A549 (cell line): ENCODE measurements at regions not wholly inside any gene's neighbourhood (a gene's known extent, or its start where the extent isn't known, plus 50 kb on each side); places are given as distances from the start of the nearest gene placed in this dataset.

Experiments used
- ATAC-seq, 2 experiments: fragments of 200-7000 bp in 1 of 2; fragments of >200 bp in 1 of 2; cut with Nextera tagmentation in 1 of 2; cut with Tn5 transposase in 1 of 2; 3 replicates each; pipeline versions ENCODE4 v1.8.0 to v1.9.1; 2018 to 2020; ENCODE audit warnings: mild to moderate bottlenecking in 1 of 2, moderate library complexity in 1 of 2
- CTCF ChIA-PET: fragments of 300-600 bp; sonication (Branson Sonifier 250); formaldehyde crosslinking; extraction: SDS; loops from one replicate; lab custom pipeline; 2021; ENCODE audit warnings: antibody characterized with exemption, inconsistent platforms; lab: Yijun Ruan, JAX
- POLR2A ChIA-PET: fragments of 350-600 bp; formaldehyde crosslinking; extraction: SDS; loops from one replicate; lab custom pipeline; 2021; ENCODE audit warnings: antibody characterized with exemption, inconsistent platforms; lab: Yijun Ruan, JAX
- DNase-seq, 2 experiments: peaks; one replicate each; pipeline versions ENCODE4 v3.0.0 to v3.0.0-alpha.2; 2011 to 2016; ENCODE audit warnings: low read depth in 1 of 2, low spot score in 1 of 2
- FAIRE-seq: peaks from 2 replicates; lab custom pipeline; 2011; peaks lifted over from hg19 to GRCh38; lab: Jason Lieb, UNC
- H3K27ac ChIP-seq, 2 experiments: fragments of >200 bp; sonication (Bioruptor Twin); formaldehyde crosslinking; 3 replicates each; pipeline ENCODE4 v1.5.1; 2016 to 2017
- H3K4me1 ChIP-seq: fragments of >200 bp; sonication (Bioruptor Twin); formaldehyde crosslinking; 3 replicates; pipeline ENCODE4 v1.6.1; 2016
- H3K4me2 ChIP-seq: fragments of >200 bp; sonication (Bioruptor Twin); formaldehyde crosslinking; 3 replicates; pipeline ENCODE4 v1.6.1; 2016
- H3K4me3 ChIP-seq: fragments of >200 bp; sonication (Bioruptor Twin); formaldehyde crosslinking; 3 replicates; pipeline ENCODE4 v1.5.1; 2016
- H3K9me3 ChIP-seq: fragments of >200 bp; sonication (Bioruptor Twin); formaldehyde crosslinking; 3 replicates; pipeline ENCODE4 v1.6.1; 2016
- CHD2 ChIP-seq: fragments of 150-350 bp; IDR thresholded peaks from 2 replicates; pipeline ENCODE4 v1.6.1; 2014; ENCODE audit warnings: low read length; ENCODE audit not compliant: partially characterized antibody
- CHD4 ChIP-seq: fragments of 200-600 bp; sonication (generic); IDR thresholded peaks from 2 replicates; pipeline ENCODE4 v1.6.1; 2016; ENCODE audit warnings: antibody characterized with exemption, mild to moderate bottlenecking, borderline replicate concordance
- FOSB ChIP-seq: fragments of 250-450 bp; sonication (Bioruptor Pico); IDR thresholded peaks from 2 replicates; pipeline ENCODE4 v1.5.0; 2020; ENCODE audit warnings: mild to moderate bottlenecking, moderate library complexity
- FOSL2 ChIP-seq, 2 experiments: fragments of 450-650 bp in 1 of 2; fragments of >200 bp in 1 of 2; sonication (Bioruptor Twin) in 1 of 2; formaldehyde crosslinking; IDR thresholded peaks; 2 replicates each; pipeline versions ENCODE4 v1.5.0 to v1.6.1; 2016 to 2020; ENCODE audit warnings: mild to moderate bottlenecking in 1 of 2, moderate library complexity in 1 of 2
- FOXS1 ChIP-seq: fragments of 250-450 bp; sonication (Bioruptor Pico); IDR thresholded peaks from 2 replicates; pipeline ENCODE4 v1.5.0; 2020; ENCODE audit warnings: mild to moderate bottlenecking, moderate library complexity
- GATA3 ChIP-seq: IDR thresholded peaks from 2 replicates; pipeline ENCODE4 v1.6.1; 2012; ENCODE audit warnings: borderline replicate concordance
- HDAC2 ChIP-seq: fragments of 200-600 bp; sonication (generic); IDR thresholded peaks from 2 replicates; pipeline ENCODE4 v1.6.1; 2016
- HOXA7 ChIP-seq: fragments of 250-450 bp; sonication (Bioruptor Pico); IDR thresholded peaks from 2 replicates; pipeline ENCODE4 v1.5.0; 2020; ENCODE audit warnings: mild to moderate bottlenecking, moderate library complexity
- MAZ ChIP-seq: fragments of 150-350 bp; IDR thresholded peaks from 2 replicates; pipeline ENCODE4 v1.6.1; 2014; ENCODE audit warnings: antibody characterized with exemption, low read depth, low read length, borderline replicate concordance
- MYC ChIP-seq: IDR thresholded peaks from 2 replicates; pipeline ENCODE4 v1.6.1; 2012; ENCODE audit warnings: mild to moderate bottlenecking, inconsistent platforms, low read length, improper control_type of control experiment, borderline replicate concordance
- NFE2L2 ChIP-seq: fragments of 150-350 bp; conservative IDR thresholded peaks from 2 replicates; pipeline ENCODE4 v1.6.1; 2014; ENCODE audit warnings: low read length
- NR3C1 ChIP-seq: fragments of >200 bp; sonication (Bioruptor Twin); formaldehyde crosslinking; IDR thresholded peaks from 3 replicates; pipeline ENCODE4 v1.6.1; 2017
- POLR2A ChIP-seq: IDR thresholded peaks from 2 replicates; pipeline ENCODE4 v1.6.1; 2012; ENCODE audit warnings: mild to moderate bottlenecking, low read length
- RNF2 ChIP-seq: fragments of 200-600 bp; sonication (generic); IDR thresholded peaks from 2 replicates; pipeline ENCODE4 v1.6.1; 2016; ENCODE audit warnings: low read depth, mild to moderate bottlenecking, antibody characterized with exemption, moderate library complexity, borderline replicate concordance
- SMC3 ChIP-seq: fragments of >200 bp; sonication (Bioruptor Twin); formaldehyde crosslinking; IDR thresholded peaks from 3 replicates; pipeline ENCODE4 v1.6.1; 2018; ENCODE audit warnings: inconsistent platforms
- TFCP2L1 ChIP-seq: fragments of 250-450 bp; sonication (Bioruptor Pico); IDR thresholded peaks from 2 replicates; pipeline ENCODE4 v1.5.0; 2021; ENCODE audit warnings: mild to moderate bottlenecking
- ZFP36 ChIP-seq: fragments of 450-650 bp; IDR thresholded peaks from 2 replicates; pipeline ENCODE4 v1.6.1; 2014; ENCODE audit warnings: borderline replicate concordance; ENCODE audit not compliant: partially characterized antibody
- WGBS: methylation state at CpG from one replicate; pipeline ENCODE4 v1.1.6; 2017; ENCODE audit errors: missing lambda C conversion rate; 5-methylcytosine and 5-hydroxymethylcytosine counted together
- TF ChIP-seq, protein P1 (sequence below): fragments of >200 bp; sonication (Bioruptor Twin); formaldehyde crosslinking; IDR thresholded peaks from 2 replicates; pipeline ENCODE4 v1.6.1; 2016
- TF ChIP-seq, protein P2 (sequence below): fragments of >200 bp; sonication (Bioruptor Twin); formaldehyde crosslinking; IDR thresholded peaks from 3 replicates; pipeline ENCODE4 v1.6.1; 2016

DNA sequence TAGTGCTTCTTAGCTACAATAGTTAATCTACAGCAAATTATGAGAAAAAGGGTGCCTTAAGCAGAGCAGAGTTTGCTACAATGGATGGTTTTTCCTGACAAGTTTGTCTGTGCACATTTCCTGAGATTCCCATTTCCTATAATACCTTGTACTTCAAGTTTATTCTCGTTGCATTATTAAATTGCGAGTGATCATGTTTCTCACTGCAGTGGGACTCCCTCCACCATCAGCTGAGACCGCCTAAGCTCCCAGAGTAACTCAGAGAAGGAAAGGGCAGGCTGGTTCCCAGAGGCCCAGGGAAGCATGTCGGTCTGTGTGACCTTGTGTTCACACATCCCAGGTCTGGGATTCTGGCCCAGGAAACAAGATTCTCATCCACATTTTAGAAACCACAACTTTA is 162.1 kb downstream of the ARL4C start:
- POLR2A ChIA-PET: no interaction called here
- FAIRE-seq: no peak
- H3K4me2 ChIP-seq: no peak overlapping the region
- H3K4me1 ChIP-seq: peaks cover 18% of the 10 kb centered on the region
- DNase-seq: no peak
- no peak overlapping the region for H3K4me3 ChIP-seq
- CTCF ChIA-PET: interaction anchor here (0.7 to 1.2 kb wide), 3 partner anchors 62 to 216 kb away, joined by 3 read pairs; no protein-coding TSS in a partner anchor
- no peak for TF ChIP-seq POLR2A
- TF ChIP-seq, protein P1, sequence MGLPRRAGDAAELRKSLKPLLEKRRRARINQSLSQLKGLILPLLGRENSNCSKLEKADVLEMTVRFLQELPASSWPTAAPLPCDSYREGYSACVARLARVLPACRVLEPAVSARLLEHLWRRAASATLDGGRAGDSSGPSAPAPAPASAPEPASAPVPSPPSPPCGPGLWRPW: no peak
- H3K27ac ChIP-seq: peak overlapping the region; percentile 8 to 73; a peak in 4 of 6 replicates
- no peaks in the 10 kb centered on the region for H3K9me3 ChIP-seq
- ATAC-seq: no peak
- 86% methylated on average over 4 of the region's 4 CpGs for WGBS

GRCh38 chr2:234334151-234334550 is 162.7 kb downstream of the ARL4C start:
- FAIRE-seq: no peak
- ATAC-seq: no peak
- DNase-seq: no peak
- TF ChIP-seq, protein P1: no peak
- no peak for TF ChIP-seq SMC3
- TF ChIP-seq NR3C1: no peak
- TF ChIP-seq HDAC2: no peak
- no peak for TF ChIP-seq ZFP36
- TF ChIP-seq FOSL2 (IDR thresholded peaks at IDR 0.05): no peak
- no peak for TF ChIP-seq FOSL2 (CRISPR knock-in tag; IDR thresholded peaks at IDR 0.05)
- TF ChIP-seq GATA3: no peak
- TF ChIP-seq CHD2: no peak
- no peak for TF ChIP-seq CHD4
- TF ChIP-seq, all 56 proteins: peak for 0
- H3K4me1 ChIP-seq: peaks cover 18% of the 10 kb centered on the region
- no peaks in the 10 kb centered on the region for H3K9me3 ChIP-seq
- peak overlapping the region; percentile 8 to 73; a peak in 5 of 6 replicates for H3K27ac ChIP-seq
- no peak overlapping the region for H3K4me2 ChIP-seq
- 59% methylated on average over 3 of the region's 3 CpGs for WGBS
- ChIA-PET CTCF (interaction anchor here (1.0 to 1.2 kb wide), 2 partner anchors 162 to 217 kb away, joined by 3 read pairs; no protein-coding TSS in a partner anchor), POLR2A (no interaction called here)
- H3K4me3 ChIP-seq: no peak overlapping the region

DNA sequence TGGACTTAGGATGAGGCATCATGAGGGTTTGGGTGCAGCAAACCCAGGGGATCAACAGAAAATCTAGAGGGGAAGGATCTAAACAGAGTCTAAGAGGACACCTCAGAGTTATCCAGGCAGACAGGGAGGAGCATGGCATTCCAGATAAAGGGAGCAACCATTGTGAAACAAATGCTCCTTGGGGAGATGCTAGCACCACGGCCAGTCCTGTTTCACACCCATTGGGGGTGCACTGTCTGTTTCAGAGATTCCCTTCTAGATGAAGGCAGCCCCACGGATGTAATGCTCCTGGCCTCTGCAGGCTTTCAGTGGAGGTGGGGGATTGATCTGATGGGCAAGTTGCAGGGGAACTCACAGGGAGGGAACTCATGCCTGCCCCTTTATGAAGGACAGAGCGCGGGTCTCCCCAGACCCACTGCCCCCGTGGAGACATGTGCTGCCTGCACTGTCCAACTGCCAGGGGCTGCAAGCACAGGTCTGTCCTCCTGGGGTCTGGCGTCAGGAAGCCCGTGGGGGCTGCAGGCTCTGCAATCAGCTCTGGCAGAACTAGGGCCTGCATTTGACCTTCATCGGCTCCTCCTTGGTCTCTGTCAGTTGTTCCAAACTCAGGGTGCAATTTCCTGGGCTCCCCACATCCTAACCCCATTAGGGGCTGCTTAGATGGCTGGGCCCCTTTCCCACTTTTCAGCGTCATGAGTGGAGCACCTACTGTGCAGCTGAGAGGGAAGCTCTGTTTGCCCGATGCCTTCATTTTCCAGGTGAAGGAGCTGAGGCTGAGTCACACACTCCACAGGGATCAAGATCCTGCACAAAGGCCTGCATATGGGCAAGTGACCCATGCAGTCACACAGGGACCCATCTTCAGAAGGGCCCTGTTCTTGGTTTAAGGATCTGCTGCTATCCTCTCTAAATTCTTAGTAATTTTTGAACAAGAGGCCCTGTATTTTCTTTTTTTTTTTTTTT is 163.4 kb downstream of the ARL4C start:
- POLR2A ChIA-PET: no interaction called here
- Histone ChIP-seq H3K4me2 (no peak overlapping the region), H3K9me3 (no peaks in the 10 kb centered on the region), H3K27ac (peak overlapping the region; percentile 8 to 73; a peak in 5 of 6 replicates), H3K4me1 (peaks cover 18% of the 10 kb centered on the region), H3K4me3 (no peak overlapping the region)
- ATAC-seq (no peak), FAIRE-seq (no peak), DNase-seq (no peak)
- no peak for TF ChIP-seq HDAC2
- no peak for TF ChIP-seq MYC
- no peak for TF ChIP-seq FOXS1 (CRISPR knock-in tag)
- TF ChIP-seq NFE2L2: no peak
- TF ChIP-seq RNF2: no peak
- no peak for TF ChIP-seq MAZ
- no peak for TF ChIP-seq TFCP2L1
- WGBS: 91% methylated on average over 10 of the region's 10 CpGs
- CTCF ChIA-PET: interaction anchor here (1.0 to 1.2 kb wide), 2 partner anchors 163 to 218 kb away, joined by 3 read pairs; no protein-coding TSS in a partner anchor

GRCh38 chr2:234331966-234332365 is 164.9 kb downstream of the ARL4C start:
- Histone ChIP-seq H3K4me3 (no peak overlapping the region), H3K9me3 (no peaks in the 10 kb centered on the region), H3K4me1 (peaks cover 18% of the 10 kb centered on the region), H3K4me2 (no peak overlapping the region), H3K27ac (peak overlapping the region in 1 of 2 experiments; percentile 73; a peak in 2 of 6 replicates)
- DNase-seq (no peak), FAIRE-seq (no peak), ATAC-seq (no peak)
- 91% methylated on average over 7 of the region's 7 CpGs for WGBS
- POLR2A ChIA-PET: no interaction called here
- CTCF ChIA-PET: no interaction called here
- TF ChIP-seq HOXA7 (CRISPR knock-in tag) (no peak), FOSB (no peak), GATA3 (no peak)
- TF ChIP-seq, protein P2, sequence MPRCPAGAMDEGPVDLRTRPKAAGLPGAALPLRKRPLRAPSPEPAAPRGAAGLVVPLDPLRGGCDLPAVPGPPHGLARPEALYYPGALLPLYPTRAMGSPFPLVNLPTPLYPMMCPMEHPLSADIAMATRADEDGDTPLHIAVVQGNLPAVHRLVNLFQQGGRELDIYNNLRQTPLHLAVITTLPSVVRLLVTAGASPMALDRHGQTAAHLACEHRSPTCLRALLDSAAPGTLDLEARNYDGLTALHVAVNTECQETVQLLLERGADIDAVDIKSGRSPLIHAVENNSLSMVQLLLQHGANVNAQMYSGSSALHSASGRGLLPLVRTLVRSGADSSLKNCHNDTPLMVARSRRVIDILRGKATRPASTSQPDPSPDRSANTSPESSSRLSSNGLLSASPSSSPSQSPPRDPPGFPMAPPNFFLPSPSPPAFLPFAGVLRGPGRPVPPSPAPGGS: no peak
